Glutamatergic neuron (in vitro differentiated cells): ENCODE measurements at regions not wholly inside any gene's neighbourhood (a gene's known extent, or its start where the extent isn't known, plus 50 kb on each side); places are given as distances from the start of the nearest gene placed in this dataset.

ENCODE experiments used
- DNase-seq: peaks from one replicate; pipeline ENCODE4 v3.0.0; 2022
- H3K27ac Mint-ChIP-seq: one replicate; pipeline ENCODE4 v1.8.0; 2020; ENCODE audit warnings: mild to moderate bottlenecking, mixed read lengths, inconsistent platforms; ENCODE audit not compliant: unreplicated experiment
- H3K27me3 Mint-ChIP-seq: one replicate; pipeline ENCODE4 v1.8.0; 2020; ENCODE audit warnings: mild to moderate bottlenecking, moderate library complexity, mixed read lengths, inconsistent platforms; ENCODE audit not compliant: unreplicated experiment
- H3K36me3 Mint-ChIP-seq: one replicate; pipeline ENCODE4 v1.8.0; 2020; ENCODE audit warnings: mild to moderate bottlenecking, mixed read lengths, inconsistent platforms; ENCODE audit not compliant: unreplicated experiment
- H3K4me1 Mint-ChIP-seq: one replicate; pipeline ENCODE4 v1.8.0; 2020; ENCODE audit warnings: mild to moderate bottlenecking, low read depth, mixed read lengths, inconsistent platforms; ENCODE audit not compliant: unreplicated experiment
- H3K4me3 Mint-ChIP-seq: one replicate; pipeline ENCODE4 v1.8.0; 2020; ENCODE audit warnings: mild to moderate bottlenecking, mixed read lengths, inconsistent platforms; ENCODE audit not compliant: unreplicated experiment
- H3K9me3 Mint-ChIP-seq: one replicate; pipeline ENCODE4 v1.8.0; 2020; ENCODE audit warnings: mild to moderate bottlenecking, moderate library complexity, mixed read lengths, inconsistent platforms; ENCODE audit not compliant: unreplicated experiment
- TF ChIP-seq, protein P1 (sequence below): fragments of 200-600 bp; sonication (generic); IDR thresholded peaks from one replicate; pipeline ENCODE4 v1.5.0; 2021; ENCODE audit not compliant: partially characterized antibody, unreplicated experiment

GRCh38 chr9:81772144-81772543, 82.8 kb upstream of the TLE1 start:
- Mint-ChIP-seq H3K27me3 (no peaks in the 10 kb centered on the region), H3K27ac (no peak overlapping the region), H3K4me1 (peaks cover 3% of the 10 kb centered on the region), H3K9me3 (no peaks in the 10 kb centered on the region), H3K4me3 (no peak overlapping the region), H3K36me3 (no peaks in the 10 kb centered on the region)
- DNase-seq = no peak
- TF ChIP-seq, protein P1, sequence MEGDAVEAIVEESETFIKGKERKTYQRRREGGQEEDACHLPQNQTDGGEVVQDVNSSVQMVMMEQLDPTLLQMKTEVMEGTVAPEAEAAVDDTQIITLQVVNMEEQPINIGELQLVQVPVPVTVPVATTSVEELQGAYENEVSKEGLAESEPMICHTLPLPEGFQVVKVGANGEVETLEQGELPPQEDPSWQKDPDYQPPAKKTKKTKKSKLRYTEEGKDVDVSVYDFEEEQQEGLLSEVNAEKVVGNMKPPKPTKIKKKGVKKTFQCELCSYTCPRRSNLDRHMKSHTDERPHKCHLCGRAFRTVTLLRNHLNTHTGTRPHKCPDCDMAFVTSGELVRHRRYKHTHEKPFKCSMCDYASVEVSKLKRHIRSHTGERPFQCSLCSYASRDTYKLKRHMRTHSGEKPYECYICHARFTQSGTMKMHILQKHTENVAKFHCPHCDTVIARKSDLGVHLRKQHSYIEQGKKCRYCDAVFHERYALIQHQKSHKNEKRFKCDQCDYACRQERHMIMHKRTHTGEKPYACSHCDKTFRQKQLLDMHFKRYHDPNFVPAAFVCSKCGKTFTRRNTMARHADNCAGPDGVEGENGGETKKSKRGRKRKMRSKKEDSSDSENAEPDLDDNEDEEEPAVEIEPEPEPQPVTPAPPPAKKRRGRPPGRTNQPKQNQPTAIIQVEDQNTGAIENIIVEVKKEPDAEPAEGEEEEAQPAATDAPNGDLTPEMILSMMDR = no peak

DNA sequence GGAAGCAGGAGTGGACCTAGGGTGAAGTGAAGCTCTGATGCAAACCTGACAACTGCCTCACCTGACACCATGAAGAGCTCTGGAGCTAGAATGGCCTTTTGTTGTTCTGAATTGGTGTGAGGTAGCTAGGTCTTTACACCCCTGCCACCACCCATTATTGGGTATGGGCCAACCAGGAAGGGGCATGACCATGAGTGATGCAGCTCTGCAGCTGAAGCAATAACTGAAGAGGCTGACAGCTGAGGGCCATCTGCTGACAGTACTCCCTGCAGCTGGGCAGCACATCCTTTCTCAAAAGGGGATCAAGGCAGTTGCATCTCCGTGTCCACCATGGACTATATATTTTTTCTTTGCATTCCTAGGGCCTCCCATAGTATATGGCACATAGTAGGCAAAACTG, 87.0 kb upstream of the TLE1 start:
- Mint-ChIP-seq H3K4me3 (no peak overlapping the region), H3K9me3 (no peaks in the 10 kb centered on the region), H3K27me3 (no peaks in the 10 kb centered on the region), H3K36me3 (no peaks in the 10 kb centered on the region), H3K4me1 (peaks cover 3% of the 10 kb centered on the region), H3K27ac (no peak overlapping the region)
- no peak for DNase-seq
- TF ChIP-seq, protein P1 = no peak

- no peaks in the 10 kb centered on the region for H3K9me3 Mint-ChIP-seq
- H3K27me3 Mint-ChIP-seq = no peaks in the 10 kb centered on the region
- no peak overlapping the region for H3K27ac Mint-ChIP-seq
- H3K4me3 Mint-ChIP-seq = no peak overlapping the region
- DNase-seq = no peak
- H3K36me3 Mint-ChIP-seq = no peaks in the 10 kb centered on the region
- TF ChIP-seq, protein P1 = no peak
- no peaks in the 10 kb centered on the region for H3K4me1 Mint-ChIP-seq
These were observed 87.5 kb upstream of the TLE1 start for GRCh38 chr9:81776834-81777233.

DNA sequence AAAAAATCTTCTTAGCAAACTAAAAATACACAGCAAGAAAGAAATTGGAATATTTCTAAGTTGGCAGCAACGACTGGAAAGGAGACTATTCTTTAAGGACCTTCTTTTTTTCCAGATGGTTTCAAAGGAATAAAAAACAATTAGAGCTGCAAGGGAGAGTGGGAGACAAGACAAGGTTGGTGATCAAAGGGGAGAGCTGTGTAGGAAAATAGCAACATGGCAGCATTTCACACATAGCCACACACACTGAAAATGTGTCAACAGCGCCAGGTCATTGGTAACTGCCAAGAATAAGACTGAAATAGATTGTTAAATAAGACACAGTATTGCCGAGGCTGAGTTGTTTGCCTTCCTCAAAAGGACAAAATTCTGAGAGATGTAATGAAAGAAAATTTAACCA, 88.1 kb upstream of the TLE1 start:
- TF ChIP-seq, protein P1 = no peak
- Mint-ChIP-seq H3K9me3 (no peaks in the 10 kb centered on the region), H3K4me3 (no peak overlapping the region), H3K36me3 (no peaks in the 10 kb centered on the region), H3K4me1 (no peaks in the 10 kb centered on the region), H3K27me3 (no peaks in the 10 kb centered on the region), H3K27ac (no peak overlapping the region)
- no peak for DNase-seq

DNA sequence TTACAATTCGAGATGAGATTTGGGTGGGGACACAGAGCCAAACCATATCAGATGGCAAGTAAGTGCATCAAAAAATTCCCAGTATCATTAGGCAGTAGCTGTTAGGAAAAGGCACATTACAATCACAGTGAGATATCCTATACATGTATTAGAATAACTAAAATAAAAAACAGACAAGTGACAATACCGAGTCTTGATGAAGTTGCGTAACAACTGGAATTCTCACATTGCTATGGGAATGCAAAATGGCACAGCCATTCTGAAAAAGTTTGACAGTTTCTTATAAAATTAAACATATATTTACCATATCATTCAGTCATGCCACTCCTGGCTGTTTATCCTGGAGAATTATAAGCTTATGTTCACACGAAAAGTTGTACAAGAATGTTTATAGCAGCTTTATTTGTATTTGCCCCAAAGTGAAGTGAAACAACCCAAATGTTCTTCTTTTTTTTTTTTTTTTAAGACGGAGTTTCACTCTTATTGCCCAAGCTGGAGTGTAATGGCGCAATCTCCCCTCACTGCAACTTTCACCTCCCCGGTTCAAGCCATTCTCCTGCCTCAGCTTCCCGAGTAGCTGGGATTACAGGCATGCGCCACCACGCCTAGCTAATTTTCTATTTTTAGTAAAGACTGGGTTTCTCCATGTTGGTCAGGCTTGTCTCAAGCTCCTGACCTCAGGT, 93.1 kb upstream of the TLE1 start:
- no peak overlapping the region for H3K27ac Mint-ChIP-seq
- no peaks in the 10 kb centered on the region for H3K4me1 Mint-ChIP-seq
- H3K27me3 Mint-ChIP-seq = no peaks in the 10 kb centered on the region
- TF ChIP-seq, protein P1 = no peak
- no peak overlapping the region for H3K4me3 Mint-ChIP-seq
- DNase-seq = no peak
- no peaks in the 10 kb centered on the region for H3K36me3 Mint-ChIP-seq
- H3K9me3 Mint-ChIP-seq = no peaks in the 10 kb centered on the region
